Activated naive CD4-positive, alpha-beta T cell treated with anti-CD3 and anti-CD28 coated beads, Interleukin-2, amount 10 ng/mL, durations not matched to agents 7 days and 5 days (primary cell): ENCODE measurements at regions not wholly inside any gene's neighbourhood (a gene's known extent, or its start where the extent isn't known, plus 50 kb on each side); places are given as distances from the start of the nearest gene placed in this dataset.
"Not testable (repeated sequence)": the region's sequence is repeated elsewhere in the genome, so short reads cannot be mapped to it uniquely, and the experiment has no call there.

Experiments
- CTCF ChIA-PET: fragments of 350-600 bp; sonication (Branson Sonifier 250); formaldehyde crosslinking; loops from one replicate; lab custom pipeline; 2021; ENCODE audit warnings: antibody characterized with exemption; lab: Charles Lee
- DNase-seq: peaks from one replicate; pipeline ENCODE4 v3.0.0-alpha.2; 2020
- H3K27ac Mint-ChIP-seq: one replicate; pipeline ENCODE4 v1.8.0; 2021; ENCODE audit warnings: mild to moderate bottlenecking, moderate library complexity, mixed read lengths
- H3K27me3 Mint-ChIP-seq: one replicate; pipeline ENCODE4 v1.8.0; 2021; ENCODE audit warnings: mild to moderate bottlenecking, mixed read lengths
- H3K36me3 Mint-ChIP-seq: one replicate; pipeline ENCODE4 v1.8.0; 2021; ENCODE audit warnings: mixed read lengths
- H3K4me1 Mint-ChIP-seq: one replicate; pipeline ENCODE4 v1.8.0; 2021; ENCODE audit warnings: mixed read lengths
- H3K4me3 Mint-ChIP-seq: one replicate; pipeline ENCODE4 v1.8.0; 2021; ENCODE audit warnings: mild to moderate bottlenecking, moderate library complexity, mixed read lengths
- H3K9me3 Mint-ChIP-seq: one replicate; pipeline ENCODE4 v1.8.0; 2021; ENCODE audit warnings: mixed read lengths

DNA sequence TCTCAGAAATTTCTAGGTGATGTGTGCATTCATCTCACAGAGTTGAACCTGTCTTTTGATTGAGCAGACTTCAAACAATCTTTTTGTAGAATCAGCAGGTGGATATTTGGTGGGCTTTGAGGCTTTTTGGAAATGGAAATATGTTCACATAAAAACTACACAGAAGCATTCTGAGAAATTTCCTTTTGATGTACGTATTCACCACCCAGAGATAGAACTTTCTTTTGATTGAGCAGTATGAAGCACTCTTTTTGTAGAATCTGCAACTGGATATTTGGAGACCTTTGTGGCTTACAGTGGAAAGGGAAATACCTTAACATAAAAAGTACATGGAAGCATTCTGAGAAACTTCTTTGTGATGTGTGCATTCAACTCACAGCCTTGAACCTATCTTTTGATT lies 3515.0 kb downstream of the GOLGA6L6 start:
- Mint-ChIP-seq H3K4me1 (peaks cover 3% of the 10 kb centered on the region), H3K27me3 (no peaks in the 10 kb centered on the region), H3K9me3 (peaks cover 51% of the 10 kb centered on the region), H3K4me3 (no peak overlapping the region), H3K36me3 (no peaks in the 10 kb centered on the region), H3K27ac (no peak overlapping the region)
- CTCF ChIA-PET = no interaction called here
- DNase-seq = no peak

DNA sequence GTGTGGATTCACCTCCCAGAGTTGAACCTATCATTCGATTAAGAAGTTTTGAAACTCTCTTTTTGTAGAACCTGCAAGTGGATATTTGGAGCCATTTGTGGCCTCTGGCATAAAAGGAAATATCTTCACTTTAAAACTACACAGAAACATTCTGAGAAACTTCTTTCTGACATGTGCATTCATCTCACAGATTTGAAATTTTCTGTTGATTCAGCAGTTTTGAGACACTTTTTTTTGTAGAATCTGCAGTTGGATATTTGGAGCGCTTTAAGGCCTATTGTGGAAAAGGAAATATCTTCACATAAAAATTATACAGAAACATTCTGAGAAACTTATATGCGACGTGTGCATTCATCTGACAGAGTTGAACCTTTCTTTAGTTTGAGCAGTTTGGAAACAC lies 3519.6 kb downstream of the GOLGA6L6 start:
- DNase-seq, H3K36me3 Mint-ChIP-seq, H3K4me3 Mint-ChIP-seq, H3K27me3 Mint-ChIP-seq, H3K27ac Mint-ChIP-seq, H3K4me1 Mint-ChIP-seq, CTCF ChIA-PET: not testable (repeated sequence)
- H3K9me3 Mint-ChIP-seq = peaks cover 46% of the 10 kb centered on the region
